ENCODE measurements at regions not wholly inside any gene's neighbourhood (a gene's known extent, or its start where the extent isn't known, plus 50 kb on each side); places are given as distances from the start of the nearest gene placed in this dataset.

DNA sequence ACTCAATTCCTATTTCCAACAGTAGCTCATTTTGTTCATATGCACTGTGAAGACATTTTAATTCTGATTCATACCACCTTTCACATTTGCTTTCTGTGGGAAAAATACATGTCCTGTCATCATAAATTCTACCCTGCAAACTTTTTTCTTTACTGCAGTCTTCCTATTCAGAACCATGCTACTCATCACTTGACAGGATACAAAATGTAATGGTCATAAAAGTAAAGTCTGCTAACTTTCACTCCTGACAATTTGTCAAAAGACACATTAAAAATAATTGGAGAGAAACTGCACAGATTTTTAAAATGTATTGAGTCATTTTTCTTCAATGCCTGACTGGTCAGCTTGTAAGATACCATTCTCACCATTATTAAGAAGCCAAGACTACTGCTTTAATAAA is 1817.1 kb downstream of the BRINP3 start:
- no peak overlapping the region for H3K27ac ChIP-seq (ENCODE audit: low read depth in 2 of 2, low read length in 1 of 2)
- no peaks in the 10 kb centered on the region for H3K9me3 ChIP-seq (ENCODE audit: control insufficient read depth in 2 of 2, insufficient read depth in 1 of 2, low read depth in 1 of 2, low read length in 1 of 2)
- no peak overlapping the region for H3K4me3 ChIP-seq (ENCODE audit: low read depth in 1 of 2, low read length in 2 of 2)
- no peaks in the 10 kb centered on the region for H3K4me1 ChIP-seq (ENCODE audit: control insufficient read depth in 2 of 2, insufficient read depth in 2 of 2, low read length in 1 of 2)
- no peaks in the 10 kb centered on the region for H3K27me3 ChIP-seq (ENCODE audit: control insufficient read depth in 1 of 2, insufficient read depth in 2 of 2, low read length in 2 of 2)
- no peaks in the 10 kb centered on the region for H3K36me3 ChIP-seq (ENCODE audit: control insufficient read depth in 2 of 2, insufficient read depth in 2 of 2, low read length in 1 of 2)

DNA sequence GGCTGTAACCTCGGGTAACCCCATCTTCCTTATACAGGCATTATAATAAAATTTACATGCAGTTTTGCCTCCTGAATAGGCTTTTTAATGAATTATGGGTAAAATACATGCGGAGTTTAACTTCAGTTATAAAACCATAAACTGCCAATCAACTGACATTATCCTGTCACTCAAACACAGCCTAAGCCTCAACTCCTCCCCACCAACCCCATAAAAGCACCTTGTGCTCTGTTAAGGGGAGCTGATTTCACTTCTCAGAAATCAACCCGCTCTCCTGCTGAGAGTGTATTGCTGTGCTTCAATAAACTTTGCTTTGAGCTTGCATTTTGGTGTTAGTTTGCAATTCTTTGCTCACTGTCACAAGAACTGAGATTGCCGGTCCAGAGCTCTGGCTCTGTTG is 1812.2 kb downstream of the BRINP3 start:
- no peaks in the 10 kb centered on the region for H3K36me3 ChIP-seq (ENCODE audit: control insufficient read depth in 2 of 2, insufficient read depth in 2 of 2, low read length in 1 of 2)
- 66 to 76% methylated on average over 4 of the region's 4 CpGs for WGBS, 2 donors

DNA sequence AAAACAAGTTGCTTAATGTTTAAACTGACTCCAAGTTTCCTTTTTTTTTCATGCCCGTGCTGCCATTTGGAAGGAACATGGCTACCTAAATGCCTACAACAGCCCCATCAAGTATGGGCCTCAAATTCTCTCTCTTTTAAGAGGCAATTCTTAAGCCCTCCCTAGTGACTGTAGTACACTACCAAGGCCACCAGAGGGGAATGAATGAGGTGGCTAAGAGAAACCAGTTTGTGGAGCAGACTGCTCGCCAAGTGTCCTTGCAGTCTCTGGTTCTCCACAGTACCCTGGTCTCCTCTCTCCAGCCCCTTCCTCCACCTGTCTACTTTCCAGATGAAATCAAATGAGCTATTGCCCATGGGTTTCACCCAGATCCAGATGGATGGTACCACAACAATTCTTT is 1809.6 kb downstream of the BRINP3 start:
- Histone ChIP-seq H3K27me3 (ENCODE audit: control insufficient read depth in 1 of 2, insufficient read depth in 2 of 2, low read length in 2 of 2) (no peaks in the 10 kb centered on the region), H3K27ac (ENCODE audit: low read depth in 2 of 2, low read length in 1 of 2) (no peak overlapping the region), H3K4me1 (ENCODE audit: control insufficient read depth in 2 of 2, insufficient read depth in 2 of 2, low read length in 1 of 2) (no peaks in the 10 kb centered on the region), H3K9me3 (ENCODE audit: control insufficient read depth in 2 of 2, insufficient read depth in 1 of 2, low read depth in 1 of 2, low read length in 1 of 2) (peaks cover 0 to 2% of the 10 kb centered on the region in 2 donors), H3K36me3 (ENCODE audit: control insufficient read depth in 2 of 2, insufficient read depth in 2 of 2, low read length in 1 of 2) (no peaks in the 10 kb centered on the region), H3K4me3 (ENCODE audit: low read depth in 1 of 2, low read length in 2 of 2) (no peak overlapping the region)
- 81 to 86% methylated on average over 2 of the region's 2 CpGs for WGBS, 2 donors

More for the DNA sequence above, 1812.2 kb downstream of the BRINP3 start:
- H3K4me3 ChIP-seq (ENCODE audit: low read depth in 1 of 2, low read length in 2 of 2), result no peak overlapping the region
- no peak overlapping the region for H3K27ac ChIP-seq (ENCODE audit: low read depth in 2 of 2, low read length in 1 of 2)
- H3K9me3 ChIP-seq (ENCODE audit: control insufficient read depth in 2 of 2, insufficient read depth in 1 of 2, low read depth in 1 of 2, low read length in 1 of 2), result no peaks in the 10 kb centered on the region
- no peaks in the 10 kb centered on the region for H3K4me1 ChIP-seq (ENCODE audit: control insufficient read depth in 2 of 2, insufficient read depth in 2 of 2, low read length in 1 of 2)
- H3K27me3 ChIP-seq (ENCODE audit: control insufficient read depth in 1 of 2, insufficient read depth in 2 of 2, low read length in 2 of 2), result no peaks in the 10 kb centered on the region

DNA sequence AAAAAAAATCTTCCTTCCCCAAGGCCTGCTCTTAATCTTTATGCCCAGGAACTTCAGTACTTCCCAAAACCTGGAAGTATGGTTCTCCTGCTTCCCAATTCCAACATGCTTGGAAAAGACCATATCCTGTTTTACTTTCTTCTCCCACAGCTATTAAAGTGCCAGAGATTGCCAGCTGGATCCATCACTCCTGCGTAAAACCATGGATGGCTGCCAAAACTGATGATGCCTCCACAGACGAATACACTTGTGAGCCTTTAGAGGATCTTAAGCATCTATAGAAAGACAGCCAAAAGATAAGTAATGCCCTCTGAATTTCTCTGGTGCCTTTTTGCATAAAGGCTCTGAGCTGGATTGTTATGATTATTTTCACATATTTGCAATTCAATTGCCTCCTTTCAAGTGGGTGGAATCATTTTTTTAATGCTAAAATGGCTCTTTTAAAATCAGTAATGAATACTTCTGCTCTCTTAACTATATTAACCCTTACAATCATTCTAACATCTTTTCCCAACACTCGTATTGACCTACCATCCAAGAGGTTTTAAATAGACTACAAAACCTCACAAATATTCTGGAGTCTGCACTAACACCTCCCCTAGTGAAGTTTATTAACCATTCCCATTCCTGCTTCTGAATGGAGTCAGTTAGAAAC is 1807.8 kb downstream of the BRINP3 start:
- Histone ChIP-seq H3K36me3 (ENCODE audit: control insufficient read depth in 2 of 2, insufficient read depth in 2 of 2, low read length in 1 of 2) (no peaks in the 10 kb centered on the region), H3K4me1 (ENCODE audit: control insufficient read depth in 2 of 2, insufficient read depth in 2 of 2, low read length in 1 of 2) (no peaks in the 10 kb centered on the region), H3K4me3 (ENCODE audit: low read depth in 1 of 2, low read length in 2 of 2) (no peak overlapping the region), H3K27ac (ENCODE audit: low read depth in 2 of 2, low read length in 1 of 2) (no peak overlapping the region), H3K27me3 (ENCODE audit: control insufficient read depth in 1 of 2, insufficient read depth in 2 of 2, low read length in 2 of 2) (no peaks in the 10 kb centered on the region), H3K9me3 (ENCODE audit: control insufficient read depth in 2 of 2, insufficient read depth in 1 of 2, low read depth in 1 of 2, low read length in 1 of 2) (peaks cover 0 to 2% of the 10 kb centered on the region in 2 donors)
- WGBS, 2 donors, result 53 to 58% methylated on average over 3 of the region's 3 CpGs

GRCh38 chr1:188670837-188671236 is 1806.8 kb downstream of the BRINP3 start:
- 80 to 81% methylated on average over 2 of the region's 2 CpGs for WGBS, 2 donors
- Histone ChIP-seq H3K4me1 (ENCODE audit: control insufficient read depth in 2 of 2, insufficient read depth in 2 of 2, low read length in 1 of 2) (no peaks in the 10 kb centered on the region), H3K27ac (ENCODE audit: low read depth in 2 of 2, low read length in 1 of 2) (no peak overlapping the region), H3K36me3 (ENCODE audit: control insufficient read depth in 2 of 2, insufficient read depth in 2 of 2, low read length in 1 of 2) (no peaks in the 10 kb centered on the region), H3K9me3 (ENCODE audit: control insufficient read depth in 2 of 2, insufficient read depth in 1 of 2, low read depth in 1 of 2, low read length in 1 of 2) (peaks cover 0 to 2% of the 10 kb centered on the region in 2 donors), H3K27me3 (ENCODE audit: control insufficient read depth in 1 of 2, insufficient read depth in 2 of 2, low read length in 2 of 2) (no peaks in the 10 kb centered on the region), H3K4me3 (ENCODE audit: low read depth in 1 of 2, low read length in 2 of 2) (no peak overlapping the region)

DNA sequence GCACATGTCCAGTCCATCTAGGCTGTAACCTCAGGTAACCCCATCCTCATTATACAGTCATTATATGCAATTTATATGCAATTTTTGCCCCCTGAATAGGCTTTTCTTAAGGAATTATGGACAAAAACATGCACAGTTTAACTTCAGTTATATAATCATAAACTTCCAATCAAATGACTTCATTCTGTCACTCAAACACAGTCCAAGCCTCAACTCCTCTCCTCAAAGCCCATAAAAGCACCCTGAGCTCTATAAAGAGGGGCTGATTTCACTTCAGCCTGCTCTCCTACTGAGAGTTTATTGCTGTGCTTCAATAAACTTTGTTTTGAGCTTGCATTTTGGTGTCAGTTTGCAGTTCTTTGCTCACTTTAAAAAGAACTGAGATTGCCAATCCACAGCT is 1805.5 kb downstream of the BRINP3 start:
- Histone ChIP-seq H3K4me3 (ENCODE audit: low read depth in 1 of 2, low read length in 2 of 2) (no peak overlapping the region), H3K9me3 (ENCODE audit: control insufficient read depth in 2 of 2, insufficient read depth in 1 of 2, low read depth in 1 of 2, low read length in 1 of 2) (peaks cover 0 to 2% of the 10 kb centered on the region in 2 donors), H3K27me3 (ENCODE audit: control insufficient read depth in 1 of 2, insufficient read depth in 2 of 2, low read length in 2 of 2) (no peaks in the 10 kb centered on the region), H3K36me3 (ENCODE audit: control insufficient read depth in 2 of 2, insufficient read depth in 2 of 2, low read length in 1 of 2) (no peaks in the 10 kb centered on the region), H3K27ac (ENCODE audit: low read depth in 2 of 2, low read length in 1 of 2) (no peak overlapping the region), H3K4me1 (ENCODE audit: control insufficient read depth in 2 of 2, insufficient read depth in 2 of 2, low read length in 1 of 2) (no peaks in the 10 kb centered on the region)

- Histone ChIP-seq H3K36me3 (ENCODE audit: control insufficient read depth in 2 of 2, insufficient read depth in 2 of 2, low read length in 1 of 2) (no peaks in the 10 kb centered on the region), H3K4me1 (ENCODE audit: control insufficient read depth in 2 of 2, insufficient read depth in 2 of 2, low read length in 1 of 2) (no peaks in the 10 kb centered on the region), H3K27ac (ENCODE audit: low read depth in 2 of 2, low read length in 1 of 2) (no peak overlapping the region), H3K4me3 (ENCODE audit: low read depth in 1 of 2, low read length in 2 of 2) (no peak overlapping the region), H3K27me3 (ENCODE audit: control insufficient read depth in 1 of 2, insufficient read depth in 2 of 2, low read length in 2 of 2) (no peaks in the 10 kb centered on the region), H3K9me3 (ENCODE audit: control insufficient read depth in 2 of 2, insufficient read depth in 1 of 2, low read depth in 1 of 2, low read length in 1 of 2) (no peaks in the 10 kb centered on the region)
- WGBS, 2 donors, result 57 to 69% methylated on average over 4 of the region's 4 CpGs
Observed at GRCh38 chr1:188689542-188689941, 1788.1 kb downstream of the BRINP3 start.

DNA sequence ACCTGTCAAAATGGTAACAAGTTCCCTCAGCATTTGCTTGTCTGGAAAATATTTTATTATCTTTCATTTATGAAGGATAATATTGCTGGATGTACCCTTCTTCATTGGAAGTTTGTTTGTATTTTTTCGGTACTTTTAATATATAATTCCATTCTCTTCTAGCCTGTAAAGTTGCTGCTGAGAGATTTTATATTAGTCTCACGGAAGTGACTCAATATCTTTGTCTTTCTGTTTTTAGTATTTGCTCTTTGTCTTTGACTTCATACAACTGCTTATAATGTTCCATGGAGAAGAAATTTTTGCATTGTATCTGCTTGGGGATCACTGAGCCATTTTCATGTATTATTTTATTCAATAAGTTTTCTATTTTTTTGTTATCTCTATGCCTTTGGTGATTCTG is 1777.5 kb downstream of the BRINP3 start:
- no peak overlapping the region for H3K27ac ChIP-seq (ENCODE audit: low read depth in 2 of 2, low read length in 1 of 2)
- 91 to 92% methylated on average over 2 of the region's 2 CpGs for WGBS, 2 donors
- H3K9me3 ChIP-seq (ENCODE audit: control insufficient read depth in 2 of 2, insufficient read depth in 1 of 2, low read depth in 1 of 2, low read length in 1 of 2), result peaks cover 0 to 12% of the 10 kb centered on the region in 2 donors
- no peaks in the 10 kb centered on the region for H3K36me3 ChIP-seq (ENCODE audit: control insufficient read depth in 2 of 2, insufficient read depth in 2 of 2, low read length in 1 of 2)
- no peaks in the 10 kb centered on the region for H3K27me3 ChIP-seq (ENCODE audit: control insufficient read depth in 1 of 2, insufficient read depth in 2 of 2, low read length in 2 of 2)
- no peaks in the 10 kb centered on the region for H3K4me1 ChIP-seq (ENCODE audit: control insufficient read depth in 2 of 2, insufficient read depth in 2 of 2, low read length in 1 of 2)
- H3K4me3 ChIP-seq (ENCODE audit: low read depth in 1 of 2, low read length in 2 of 2), result no peak overlapping the region

DNA sequence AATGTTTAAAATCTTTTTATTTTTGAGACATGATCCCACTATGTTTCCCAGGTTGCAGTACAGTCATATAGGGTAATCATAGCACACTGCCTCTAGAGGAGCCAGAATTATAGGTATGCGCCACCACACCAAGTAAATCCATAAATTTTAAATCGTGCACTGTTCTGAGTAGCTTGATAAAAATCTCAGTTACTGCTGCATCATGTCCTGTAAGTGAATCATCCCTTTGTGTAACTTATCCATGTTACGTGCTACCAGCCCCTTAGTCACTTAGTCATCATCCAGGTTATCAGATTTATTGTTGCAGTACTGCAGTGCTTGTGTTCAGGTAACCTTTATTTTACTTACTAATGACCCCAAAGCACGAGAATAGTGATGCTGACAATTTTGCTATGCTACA is 1770.9 kb downstream of the BRINP3 start:
- 69 to 72% methylated on average over 4 of the region's 4 CpGs for WGBS, 2 donors
- Histone ChIP-seq H3K27me3 (ENCODE audit: control insufficient read depth in 1 of 2, insufficient read depth in 2 of 2, low read length in 2 of 2) (no peaks in the 10 kb centered on the region), H3K4me1 (ENCODE audit: control insufficient read depth in 2 of 2, insufficient read depth in 2 of 2, low read length in 1 of 2) (no peaks in the 10 kb centered on the region), H3K9me3 (ENCODE audit: control insufficient read depth in 2 of 2, insufficient read depth in 1 of 2, low read depth in 1 of 2, low read length in 1 of 2) (peaks cover 0 to 9% of the 10 kb centered on the region in 2 donors), H3K4me3 (ENCODE audit: low read depth in 1 of 2, low read length in 2 of 2) (no peak overlapping the region), H3K36me3 (ENCODE audit: control insufficient read depth in 2 of 2, insufficient read depth in 2 of 2, low read length in 1 of 2) (no peaks in the 10 kb centered on the region), H3K27ac (ENCODE audit: low read depth in 2 of 2, low read length in 1 of 2) (no peak overlapping the region)

GRCh38 chr1:188708795-188709535 is 1768.7 kb downstream of the BRINP3 start:
- H3K27me3 ChIP-seq (ENCODE audit: control insufficient read depth in 1 of 2, insufficient read depth in 2 of 2, low read length in 2 of 2), result no peaks in the 10 kb centered on the region
- WGBS, 2 donors, result 43 to 61% methylated on average over 4 of the region's 4 CpGs
- no peaks in the 10 kb centered on the region for H3K36me3 ChIP-seq (ENCODE audit: control insufficient read depth in 2 of 2, insufficient read depth in 2 of 2, low read length in 1 of 2)
- no peak overlapping the region for H3K27ac ChIP-seq (ENCODE audit: low read depth in 2 of 2, low read length in 1 of 2)
- no peak overlapping the region for H3K4me3 ChIP-seq (ENCODE audit: low read depth in 1 of 2, low read length in 2 of 2)
- no peaks in the 10 kb centered on the region for H3K4me1 ChIP-seq (ENCODE audit: control insufficient read depth in 2 of 2, insufficient read depth in 2 of 2, low read length in 1 of 2)
- H3K9me3 ChIP-seq (ENCODE audit: control insufficient read depth in 2 of 2, insufficient read depth in 1 of 2, low read depth in 1 of 2, low read length in 1 of 2), result peaks cover 0 to 3% of the 10 kb centered on the region in 2 donors
